ENCODE measurements at regions not wholly inside any gene's neighbourhood (a gene's known extent, or its start where the extent isn't known, plus 50 kb on each side); places are given as distances from the start of the nearest gene placed in this dataset.
"Not testable (repeated sequence)": the region's sequence is repeated elsewhere in the genome, so short reads cannot be mapped to it uniquely, and the experiment has no call there.

DNA sequence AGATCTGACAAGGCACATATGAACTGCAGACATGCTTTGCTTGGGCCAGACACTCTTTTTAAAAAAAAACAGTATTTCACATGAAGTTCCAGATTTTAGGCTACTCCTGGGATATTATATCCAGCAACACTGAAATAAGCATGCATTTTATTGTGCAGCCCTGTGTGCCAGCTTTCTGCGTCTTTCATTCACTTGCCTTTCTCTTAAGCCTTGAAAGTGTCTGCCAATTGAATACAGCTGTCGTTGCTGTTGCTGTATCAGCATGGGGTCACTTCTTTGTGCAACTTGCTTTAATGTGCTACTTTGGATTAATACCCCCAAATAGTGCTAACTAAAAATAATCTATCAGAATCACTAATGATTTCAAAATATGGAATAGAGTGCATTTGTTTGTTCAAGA, 657.8 kb downstream of the SLITRK6 start:
- no peak for ATAC-seq
- Mint-ChIP-seq H3K27ac (no peak overlapping the region), H3K4me3 (no peak overlapping the region), H3K9me3 (peaks cover 13% of the 10 kb centered on the region), H3K36me3 (no peaks in the 10 kb centered on the region), H3K27me3 (no peaks in the 10 kb centered on the region), H3K4me1 (no peaks in the 10 kb centered on the region)

DNA sequence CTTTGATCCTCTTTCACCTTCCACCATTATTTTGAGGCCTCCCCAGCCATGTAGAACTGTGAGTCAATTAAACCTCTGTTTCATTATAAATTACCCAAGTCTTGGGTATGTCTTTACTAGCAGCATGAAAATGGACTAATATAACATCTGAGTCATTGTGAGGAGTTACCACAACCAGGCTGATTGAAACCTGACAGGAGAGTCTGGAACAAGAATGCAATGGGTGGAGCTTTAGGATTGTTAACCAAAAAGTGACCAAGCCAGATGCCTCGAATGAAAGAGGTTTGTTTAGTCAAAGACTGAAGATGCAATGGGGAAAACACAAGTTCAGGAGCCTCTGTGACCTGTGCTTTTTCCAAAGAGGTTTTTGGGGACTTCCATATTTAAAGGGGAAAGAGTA, 659.0 kb downstream of the SLITRK6 start:
- Mint-ChIP-seq H3K4me3 (no peak overlapping the region), H3K9me3 (peaks cover 13% of the 10 kb centered on the region), H3K4me1 (no peaks in the 10 kb centered on the region), H3K36me3 (no peaks in the 10 kb centered on the region), H3K27me3 (no peaks in the 10 kb centered on the region), H3K27ac (no peak overlapping the region)
- ATAC-seq = no peak

DNA sequence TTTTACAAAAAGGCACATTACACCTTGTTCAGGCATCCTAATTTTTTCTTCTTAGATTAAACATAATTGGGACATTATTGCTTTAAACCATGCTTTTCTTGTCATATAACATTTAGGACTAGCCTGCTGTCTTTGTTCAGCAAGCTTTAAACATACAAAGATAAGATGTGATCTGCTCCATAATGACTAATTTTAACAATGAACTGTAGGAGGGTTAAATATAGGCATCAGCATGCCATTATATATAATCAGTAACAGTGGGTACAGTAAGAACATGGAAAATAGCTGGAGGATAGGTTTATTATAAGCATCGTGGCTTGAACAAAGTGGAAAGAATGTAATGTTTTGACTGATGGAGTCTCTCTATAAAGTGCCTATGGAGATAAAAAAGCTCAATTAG, 661.7 kb downstream of the SLITRK6 start:
- ATAC-seq = no peak
- no peak overlapping the region for H3K4me3 Mint-ChIP-seq
- H3K27me3 Mint-ChIP-seq = no peaks in the 10 kb centered on the region
- H3K4me1 Mint-ChIP-seq = no peaks in the 10 kb centered on the region
- H3K9me3 Mint-ChIP-seq = peaks cover 13% of the 10 kb centered on the region
- no peak overlapping the region for H3K27ac Mint-ChIP-seq
- no peaks in the 10 kb centered on the region for H3K36me3 Mint-ChIP-seq

DNA sequence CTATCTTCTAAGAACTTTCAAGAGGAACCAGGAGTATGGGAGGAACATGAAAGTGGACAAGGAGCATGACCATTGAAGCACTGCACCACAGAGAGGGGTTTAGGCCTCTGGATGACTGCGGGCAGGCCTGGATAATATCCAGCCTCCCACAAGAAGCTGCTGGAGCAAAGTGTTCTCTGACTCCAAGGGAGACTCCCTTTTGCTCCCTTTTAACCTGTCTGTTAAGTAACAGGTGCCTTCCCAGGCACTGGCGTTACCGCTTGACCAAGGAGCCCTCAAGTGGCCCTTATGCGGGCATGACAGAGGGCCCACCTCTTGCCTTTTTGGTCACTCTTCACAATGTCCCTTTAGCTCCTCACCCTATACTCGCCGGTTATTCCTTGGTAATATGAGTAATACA, 666.2 kb downstream of the SLITRK6 start:
- no peaks in the 10 kb centered on the region for H3K36me3 Mint-ChIP-seq
- no peak overlapping the region for H3K4me3 Mint-ChIP-seq
- H3K27ac Mint-ChIP-seq = no peak overlapping the region
- H3K9me3 Mint-ChIP-seq = no peaks in the 10 kb centered on the region
- ATAC-seq = no peak
- H3K27me3 Mint-ChIP-seq = no peaks in the 10 kb centered on the region
- no peaks in the 10 kb centered on the region for H3K4me1 Mint-ChIP-seq

DNA sequence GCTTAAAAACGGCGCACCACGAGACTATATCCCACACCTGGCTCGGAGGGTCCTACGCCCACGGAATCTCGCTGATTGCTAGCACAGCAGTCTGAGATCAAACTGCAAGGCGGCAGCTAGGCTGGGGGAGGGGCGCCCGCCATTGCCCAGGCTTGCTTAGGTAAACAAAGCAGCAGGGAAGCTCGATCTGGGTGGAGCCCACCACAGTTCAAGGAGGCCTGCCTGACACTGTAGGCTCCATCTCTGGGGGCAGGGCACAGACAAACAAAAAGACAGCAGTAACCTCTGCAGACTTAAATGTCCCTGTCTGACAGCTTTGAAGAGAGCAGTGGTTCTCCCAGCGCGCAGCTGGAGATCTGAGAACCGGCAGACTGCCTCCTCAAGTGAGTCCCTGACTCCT, 675.7 kb downstream of the SLITRK6 start:
- not testable (repeated sequence) for H3K27ac Mint-ChIP-seq, H3K9me3 Mint-ChIP-seq, H3K4me3 Mint-ChIP-seq, H3K36me3 Mint-ChIP-seq, ATAC-seq, H3K27me3 Mint-ChIP-seq, H3K4me1 Mint-ChIP-seq

DNA sequence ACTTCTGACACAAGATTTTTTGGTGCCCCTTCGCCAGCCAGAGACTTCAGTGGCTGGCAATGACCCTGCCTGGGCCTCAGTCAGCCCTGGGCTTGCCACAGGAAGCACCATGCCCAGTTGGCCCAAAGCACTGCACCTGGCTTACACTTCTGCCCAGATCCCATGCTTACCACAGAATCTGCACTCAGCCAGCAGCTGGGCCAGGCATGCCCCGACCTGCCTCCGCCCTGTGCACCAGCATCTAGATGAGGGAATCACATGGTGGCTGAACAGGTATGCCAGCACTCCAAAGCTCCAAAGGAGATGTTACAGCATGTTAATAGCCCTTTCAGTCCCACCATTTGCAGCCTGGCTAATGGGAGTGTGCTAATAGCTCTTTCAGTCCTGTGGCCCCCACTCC, 690.9 kb downstream of the SLITRK6 start:
- no peaks in the 10 kb centered on the region for H3K27me3 Mint-ChIP-seq
- no peak overlapping the region for H3K4me3 Mint-ChIP-seq
- H3K36me3 Mint-ChIP-seq = no peaks in the 10 kb centered on the region

DNA sequence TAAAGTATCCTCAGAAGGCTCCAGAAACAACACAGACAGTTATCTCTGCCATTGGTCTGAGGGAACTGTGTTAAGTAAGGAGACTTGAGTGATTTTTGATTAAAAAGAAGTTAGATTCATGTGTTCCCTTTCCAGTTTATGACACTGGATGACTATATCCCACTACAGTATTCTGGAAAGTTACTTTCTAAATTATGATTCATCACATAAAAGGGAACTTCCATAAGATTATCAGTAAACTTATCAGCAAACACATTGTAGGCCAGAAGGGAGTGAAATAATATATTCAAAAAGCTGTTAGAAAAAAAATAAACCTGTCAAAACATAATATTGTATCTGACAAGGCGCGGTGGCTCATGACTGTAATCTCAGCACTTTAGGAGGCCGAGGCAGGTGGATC, 700.0 kb downstream of the SLITRK6 start:
- Mint-ChIP-seq H3K4me1 (no peaks in the 10 kb centered on the region), H3K9me3 (peaks cover 20% of the 10 kb centered on the region), H3K36me3 (no peaks in the 10 kb centered on the region), H3K4me3 (no peak overlapping the region), H3K27me3 (no peaks in the 10 kb centered on the region), H3K27ac (no peak overlapping the region)
- ATAC-seq = no peak

More for the DNA sequence above, 690.9 kb downstream of the SLITRK6 start:
- ATAC-seq = no peak
- Mint-ChIP-seq H3K4me1 (no peaks in the 10 kb centered on the region), H3K27ac (no peak overlapping the region), H3K9me3 (peaks cover 3% of the 10 kb centered on the region)

DNA sequence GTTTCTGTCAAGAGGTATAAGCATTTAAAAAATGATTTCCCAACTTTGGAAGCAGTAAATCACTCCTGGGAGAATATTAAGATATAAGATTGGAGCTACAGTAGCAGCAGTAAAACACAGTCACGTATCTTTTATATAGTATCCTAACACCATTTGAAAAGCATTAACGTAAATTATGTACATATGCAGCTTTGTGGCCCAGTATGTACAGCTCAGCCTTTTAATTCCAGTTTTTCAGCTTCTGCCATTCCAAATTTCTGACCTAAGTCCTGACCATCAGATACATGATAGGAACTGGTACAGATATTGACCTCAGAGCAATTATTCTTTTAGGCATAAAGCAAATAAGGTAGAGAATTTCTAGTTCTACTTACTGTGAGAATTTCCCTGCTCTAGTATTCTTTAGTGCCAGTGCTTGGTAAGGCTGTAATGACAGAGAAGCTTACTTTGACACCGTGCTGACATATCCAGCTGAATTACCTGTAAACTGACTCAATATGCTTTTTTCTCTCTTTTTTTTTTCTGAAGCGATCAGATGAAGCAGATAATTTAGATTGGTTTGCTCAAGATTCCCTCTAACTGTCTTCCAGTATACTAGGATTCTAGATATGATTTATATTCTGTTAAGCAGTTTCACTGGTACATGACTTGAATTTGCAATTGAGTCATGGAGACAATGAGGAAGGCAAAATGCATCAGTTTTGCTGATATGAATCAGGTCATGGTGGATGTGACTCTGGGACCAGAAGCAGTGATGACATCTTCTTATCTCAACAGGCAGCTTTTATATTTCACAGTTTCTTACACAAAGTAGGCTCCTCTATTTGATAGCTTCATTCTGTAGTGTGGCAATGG, 703.6 kb downstream of the SLITRK6 start:
- peaks cover 14% of the 10 kb centered on the region for H3K9me3 Mint-ChIP-seq
- H3K27me3 Mint-ChIP-seq = no peaks in the 10 kb centered on the region
- H3K27ac Mint-ChIP-seq = no peak overlapping the region
- no peak overlapping the region for H3K4me3 Mint-ChIP-seq
- no peaks in the 10 kb centered on the region for H3K36me3 Mint-ChIP-seq
- ATAC-seq = no peak
- H3K4me1 Mint-ChIP-seq = no peaks in the 10 kb centered on the region

DNA sequence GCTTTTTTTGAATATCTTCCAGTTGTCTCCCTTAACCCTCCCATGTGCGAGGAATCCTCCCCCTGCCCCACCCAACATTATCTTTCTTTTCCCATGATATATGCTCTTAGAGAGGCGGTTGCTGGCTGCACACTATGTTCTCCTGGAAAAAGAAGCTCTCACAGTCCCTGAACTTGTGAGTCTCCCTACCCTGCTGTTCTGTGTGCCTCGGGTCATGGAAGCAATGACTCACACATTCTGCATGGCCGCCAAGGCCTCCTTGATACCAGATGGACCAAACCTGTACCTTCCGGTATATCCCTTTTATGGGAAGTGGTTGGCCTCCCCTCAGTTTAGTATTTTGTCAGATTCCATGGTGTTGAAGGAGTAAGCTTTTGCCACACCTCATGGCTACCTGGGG, 705.4 kb downstream of the SLITRK6 start:
- H3K9me3 Mint-ChIP-seq = peaks cover 9% of the 10 kb centered on the region
- no peaks in the 10 kb centered on the region for H3K27me3 Mint-ChIP-seq
- H3K27ac Mint-ChIP-seq = no peak overlapping the region
- no peak for ATAC-seq
- H3K4me1 Mint-ChIP-seq = no peaks in the 10 kb centered on the region
- H3K36me3 Mint-ChIP-seq = no peaks in the 10 kb centered on the region
- no peak overlapping the region for H3K4me3 Mint-ChIP-seq

DNA sequence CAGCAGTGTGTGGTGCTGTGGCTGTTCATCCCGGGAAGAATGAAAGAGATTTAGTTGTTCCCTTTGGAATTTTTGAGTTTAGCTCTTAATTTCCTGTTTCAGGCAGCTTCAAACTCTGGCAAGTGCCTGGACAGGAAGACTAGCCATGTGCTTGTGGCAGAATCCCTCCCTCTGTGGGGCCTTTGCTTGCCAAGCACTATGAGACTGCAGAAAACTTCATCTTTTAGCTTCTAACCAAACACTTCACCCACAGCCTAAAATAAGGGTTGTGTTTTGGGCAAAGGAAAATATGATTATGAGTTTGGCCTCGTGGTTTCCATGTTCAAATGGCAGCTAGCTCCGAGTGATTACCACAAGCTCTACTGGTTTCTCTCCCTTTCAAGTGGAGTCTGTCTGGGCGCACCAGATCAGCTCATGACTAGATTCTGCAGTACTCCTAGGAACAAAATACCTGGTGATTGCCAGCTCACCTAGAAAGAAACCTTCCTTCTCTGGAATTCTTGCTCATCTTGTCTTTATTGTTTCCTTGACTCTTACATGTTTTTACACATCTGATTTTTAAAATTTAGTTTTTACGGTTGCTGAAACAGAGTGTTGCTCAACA, 707.5 kb downstream of the SLITRK6 start:
- peaks cover 6% of the 10 kb centered on the region for H3K9me3 Mint-ChIP-seq
- no peak for ATAC-seq
- no peaks in the 10 kb centered on the region for H3K27me3 Mint-ChIP-seq
- H3K4me1 Mint-ChIP-seq = no peaks in the 10 kb centered on the region
- H3K36me3 Mint-ChIP-seq = no peaks in the 10 kb centered on the region
- no peak overlapping the region for H3K4me3 Mint-ChIP-seq
- H3K27ac Mint-ChIP-seq = no peak overlapping the region

DNA sequence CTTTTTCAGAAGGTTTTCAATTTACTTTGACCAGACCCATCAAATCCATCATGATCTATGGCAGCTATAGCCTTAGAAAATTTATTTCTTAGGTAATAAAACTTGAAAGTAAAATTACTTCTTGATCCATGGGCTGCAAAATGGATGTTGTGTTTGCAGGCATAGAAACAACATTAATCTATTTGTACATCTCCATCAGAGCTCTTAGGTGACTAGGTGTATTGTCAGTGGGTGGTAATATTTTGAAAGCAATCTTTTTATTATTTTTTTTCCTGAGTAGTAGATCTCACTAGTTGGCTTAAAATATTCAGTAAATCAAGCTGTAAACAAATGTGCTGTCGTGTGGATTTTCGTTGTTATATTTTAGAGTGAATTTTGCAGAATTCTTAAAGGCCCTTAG, 710.0 kb downstream of the SLITRK6 start:
- H3K27ac Mint-ChIP-seq = no peak overlapping the region

DNA sequence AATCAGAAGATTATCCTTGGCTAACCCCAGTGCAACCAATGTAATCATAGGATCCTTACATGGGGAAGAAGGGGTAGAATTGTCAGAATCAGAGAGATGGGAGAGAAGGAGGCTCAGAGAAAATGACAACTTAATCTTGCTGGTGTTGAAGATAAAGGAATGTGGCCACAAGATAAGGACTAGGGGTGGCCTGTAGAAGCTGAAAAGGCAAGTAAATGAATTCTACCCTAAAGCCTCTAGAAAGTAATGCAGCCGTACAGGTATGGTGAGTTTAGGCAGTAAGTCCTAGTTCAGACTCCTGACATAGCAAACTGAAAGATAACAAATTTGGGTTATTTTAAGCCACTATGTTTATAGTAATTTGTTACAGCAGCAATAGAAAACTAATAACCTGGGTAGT, 718.5 kb downstream of the SLITRK6 start:
- no peak overlapping the region for H3K27ac Mint-ChIP-seq
- no peak for ATAC-seq

More for the DNA sequence above, 710.0 kb downstream of the SLITRK6 start:
- no peak for ATAC-seq
- H3K36me3 Mint-ChIP-seq = no peaks in the 10 kb centered on the region
- H3K4me3 Mint-ChIP-seq = no peak overlapping the region
- no peaks in the 10 kb centered on the region for H3K27me3 Mint-ChIP-seq
- peaks cover 2% of the 10 kb centered on the region for H3K9me3 Mint-ChIP-seq
- no peaks in the 10 kb centered on the region for H3K4me1 Mint-ChIP-seq

DNA sequence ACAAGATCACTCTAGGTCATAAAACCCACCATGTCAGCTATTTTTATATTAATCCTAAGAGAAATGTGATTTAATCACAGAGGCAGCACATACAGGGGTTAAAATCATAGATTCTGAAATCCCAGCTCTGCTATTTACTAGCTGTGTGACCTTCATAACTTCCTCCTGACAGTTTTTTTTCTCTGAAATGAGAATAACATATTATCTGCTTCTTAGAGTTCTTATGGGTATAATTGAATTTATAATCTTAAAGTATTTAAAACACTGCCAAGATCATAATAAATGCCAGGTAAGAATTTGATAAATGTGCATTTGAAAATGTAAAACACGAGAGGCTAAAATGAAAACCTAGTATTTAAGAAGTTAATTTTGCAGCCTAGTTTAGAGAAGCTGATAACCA, 722.9 kb downstream of the SLITRK6 start:
- Mint-ChIP-seq H3K4me3 (no peak overlapping the region), H3K36me3 (no peaks in the 10 kb centered on the region), H3K4me1 (no peaks in the 10 kb centered on the region), H3K9me3 (no peaks in the 10 kb centered on the region), H3K27ac (no peak overlapping the region), H3K27me3 (no peaks in the 10 kb centered on the region)
- no peak for ATAC-seq

More for the DNA sequence above, 718.5 kb downstream of the SLITRK6 start:
- no peaks in the 10 kb centered on the region for H3K9me3 Mint-ChIP-seq
- no peaks in the 10 kb centered on the region for H3K36me3 Mint-ChIP-seq
- H3K4me3 Mint-ChIP-seq = no peak overlapping the region
- H3K4me1 Mint-ChIP-seq = no peaks in the 10 kb centered on the region
- no peaks in the 10 kb centered on the region for H3K27me3 Mint-ChIP-seq

DNA sequence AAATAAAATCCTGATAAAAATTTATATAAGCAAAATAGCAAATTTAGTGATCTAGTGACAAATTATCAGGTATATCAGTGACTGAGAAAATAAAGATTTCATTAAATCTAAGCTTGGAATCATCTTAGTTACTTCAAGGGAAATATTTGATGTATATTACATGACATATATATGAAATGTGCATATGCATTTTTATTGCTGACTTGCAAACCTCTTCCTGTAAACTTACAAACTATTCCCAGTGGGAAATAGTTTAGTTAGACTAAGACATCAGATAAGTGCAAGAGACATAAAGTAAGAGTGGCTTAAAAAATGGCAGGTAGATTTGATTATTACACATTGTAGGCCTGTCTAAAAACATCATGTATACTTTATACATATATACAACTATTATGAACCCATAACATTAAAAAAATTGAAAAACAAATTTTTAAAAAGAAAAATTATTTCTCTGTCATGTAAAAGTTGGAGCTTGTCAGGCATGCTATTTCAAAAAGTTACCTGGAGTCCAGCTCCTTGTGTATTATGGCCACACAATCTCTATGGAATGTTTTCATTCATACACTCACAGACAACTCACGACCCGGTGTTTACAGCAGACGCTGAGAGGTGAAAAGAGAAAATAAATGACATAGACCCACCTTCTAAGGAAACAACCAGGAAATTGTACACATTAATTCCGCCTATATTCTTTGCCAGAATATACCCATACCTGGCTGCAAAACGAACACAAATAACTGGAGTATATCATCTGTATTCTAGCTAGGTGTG, 724.5 kb downstream of the SLITRK6 start:
- no peaks in the 10 kb centered on the region for H3K4me1 Mint-ChIP-seq
- H3K27ac Mint-ChIP-seq = no peak overlapping the region
- no peak for ATAC-seq
- no peaks in the 10 kb centered on the region for H3K9me3 Mint-ChIP-seq
- H3K27me3 Mint-ChIP-seq = no peaks in the 10 kb centered on the region
- no peaks in the 10 kb centered on the region for H3K36me3 Mint-ChIP-seq
- no peak overlapping the region for H3K4me3 Mint-ChIP-seq

DNA sequence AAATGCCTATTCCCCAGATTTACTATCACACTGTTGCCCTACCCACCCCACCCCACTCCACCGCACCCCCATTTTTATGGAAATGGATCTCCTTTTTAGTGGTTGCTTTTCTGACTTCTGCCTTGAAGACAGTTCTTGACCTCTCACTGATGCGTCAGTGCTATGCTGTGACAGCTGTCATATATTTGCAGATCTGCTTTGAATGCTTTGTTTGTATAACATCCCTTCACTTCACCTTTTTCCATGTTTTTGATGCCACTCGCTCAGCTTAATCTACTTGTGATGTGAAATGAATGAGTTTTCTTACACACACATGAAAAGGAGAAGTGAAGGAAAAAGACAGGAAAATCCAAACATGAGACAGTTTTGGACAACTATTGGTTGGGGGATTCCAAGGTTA, 731.0 kb downstream of the SLITRK6 start:
- Mint-ChIP-seq H3K27me3 (no peaks in the 10 kb centered on the region), H3K4me1 (no peaks in the 10 kb centered on the region), H3K27ac (no peak overlapping the region), H3K36me3 (no peaks in the 10 kb centered on the region), H3K9me3 (no peaks in the 10 kb centered on the region), H3K4me3 (no peak overlapping the region)
- ATAC-seq = no peak

DNA sequence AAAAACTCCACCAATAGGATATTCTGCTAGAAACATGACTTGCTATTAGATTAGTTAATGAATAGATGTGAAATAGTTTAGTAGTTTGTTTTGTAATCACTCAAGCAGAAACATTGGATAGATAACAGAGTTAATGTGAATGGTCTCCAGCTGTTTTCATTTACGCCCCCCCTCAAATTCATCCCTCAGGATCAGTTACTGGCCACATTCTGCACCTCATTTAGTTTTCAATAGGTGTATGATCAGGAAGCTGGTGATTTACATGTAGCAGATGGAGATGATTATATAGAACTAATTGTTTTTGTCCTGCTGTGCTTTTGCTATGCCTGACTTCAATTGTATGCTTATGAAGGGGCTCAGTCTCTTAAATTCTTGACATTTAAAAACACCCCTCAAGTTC, 759.0 kb downstream of the SLITRK6 start:
- H3K36me3 Mint-ChIP-seq = no peaks in the 10 kb centered on the region
- H3K27me3 Mint-ChIP-seq = no peaks in the 10 kb centered on the region
- no peak for ATAC-seq
- no peak overlapping the region for H3K4me3 Mint-ChIP-seq
- H3K9me3 Mint-ChIP-seq = no peaks in the 10 kb centered on the region
- no peak overlapping the region for H3K27ac Mint-ChIP-seq
- no peaks in the 10 kb centered on the region for H3K4me1 Mint-ChIP-seq

Measured in stimulated activated memory B cell treated with anti-CD40 and anti-IgM and Interleukin-4, amounts not matched to agents 10 μg/mL and 1 μg/mL and 100 μg/mL, for 72 hours (primary cell).